ENCODE measurements at regions not wholly inside any gene's neighbourhood (a gene's known extent, or its start where the extent isn't known, plus 50 kb on each side); places are given as distances from the start of the nearest gene placed in this dataset.

- Histone ChIP-seq H3K9me3 (ENCODE audit: control insufficient read depth, insufficient read depth, low read length) (peaks cover 9% of the 10 kb centered on the region; the same call in 1 of the 2 replicates), H3K27ac (ENCODE audit: low read depth, low read length) (no peak overlapping the region), H3K4me1 (ENCODE audit: control insufficient read depth, low read length) (peaks cover 42% of the 10 kb centered on the region), H3K79me2 (ENCODE audit: control insufficient read depth, low read length) (no peaks in the 10 kb centered on the region), H3F3A (ENCODE audit: control insufficient read depth, insufficient read depth) (no peaks in the 10 kb centered on the region), H3K4me3 (ENCODE audit: low read length) (no peak overlapping the region), H3K27me3 (ENCODE audit: control insufficient read depth, low read length) (no peaks in the 10 kb centered on the region), H3K36me3 (ENCODE audit: control insufficient read depth, low read length) (no peaks in the 10 kb centered on the region), H3K4me2 (ENCODE audit: low read length) (no peak overlapping the region), H3K9me2 (replicated peaks; ENCODE audit: control insufficient read depth, low read length) (no peaks in the 10 kb centered on the region), H4K20me1 (ENCODE audit: control insufficient read depth, insufficient read depth, low read depth, low read length) (no peaks in the 10 kb centered on the region)
- no peak for TF ChIP-seq EZH2phosphoT487 (IDR thresholded peaks at IDR 0.05; ENCODE audit: borderline replicate concordance, low read length)
These were observed 144.8 kb upstream of the NDUFV2 start for GRCh38 chr18:8957731-8958130.

- Histone ChIP-seq H3K27ac (ENCODE audit: low read depth, low read length) (no peak overlapping the region), H3F3A (ENCODE audit: control insufficient read depth, insufficient read depth) (no peaks in the 10 kb centered on the region), H3K27me3 (ENCODE audit: control insufficient read depth, low read length) (no peaks in the 10 kb centered on the region), H3K79me2 (ENCODE audit: control insufficient read depth, low read length) (no peaks in the 10 kb centered on the region), H3K4me1 (ENCODE audit: control insufficient read depth, low read length) (peaks cover 45% of the 10 kb centered on the region), H3K9me2 (replicated peaks; ENCODE audit: control insufficient read depth, low read length) (no peaks in the 10 kb centered on the region), H4K20me1 (ENCODE audit: control insufficient read depth, insufficient read depth, low read depth, low read length) (no peaks in the 10 kb centered on the region), H3K4me3 (ENCODE audit: low read length) (no peak overlapping the region), H3K9me3 (ENCODE audit: control insufficient read depth, insufficient read depth, low read length) (peaks cover 1% of the 10 kb centered on the region; the same call in 1 of the 2 replicates), H3K4me2 (ENCODE audit: low read length) (no peak overlapping the region), H3K36me3 (ENCODE audit: control insufficient read depth, low read length) (no peaks in the 10 kb centered on the region)
- TF ChIP-seq EZH2phosphoT487 (IDR thresholded peaks at IDR 0.05; ENCODE audit: borderline replicate concordance, low read length) (no peak), CTCF (IDR thresholded peaks at IDR 0.05; ENCODE audit: low read depth, low read length, poor library complexity, severe bottlenecking) (no peak)
These were observed 143.8 kb upstream of the NDUFV2 start for GRCh38 chr18:8958660-8959059.

- TF ChIP-seq EZH2phosphoT487 (IDR thresholded peaks at IDR 0.05; ENCODE audit: borderline replicate concordance, low read length) (no peak), CTCF (IDR thresholded peaks at IDR 0.05; ENCODE audit: low read depth, low read length, poor library complexity, severe bottlenecking) (no peak)
- Histone ChIP-seq H3F3A (ENCODE audit: control insufficient read depth, insufficient read depth) (no peaks in the 10 kb centered on the region), H3K36me3 (ENCODE audit: control insufficient read depth, low read length) (no peaks in the 10 kb centered on the region), H4K20me1 (ENCODE audit: control insufficient read depth, insufficient read depth, low read depth, low read length) (no peaks in the 10 kb centered on the region), H3K4me2 (ENCODE audit: low read length) (no peak overlapping the region), H3K79me2 (ENCODE audit: control insufficient read depth, low read length) (no peaks in the 10 kb centered on the region), H3K4me3 (ENCODE audit: low read length) (no peak overlapping the region), H3K27ac (ENCODE audit: low read depth, low read length) (no peak overlapping the region), H3K27me3 (ENCODE audit: control insufficient read depth, low read length) (no peaks in the 10 kb centered on the region), H3K4me1 (ENCODE audit: control insufficient read depth, low read length) (peaks cover 37% of the 10 kb centered on the region), H3K9me2 (replicated peaks; ENCODE audit: control insufficient read depth, low read length) (no peaks in the 10 kb centered on the region), H3K9me3 (ENCODE audit: control insufficient read depth, insufficient read depth, low read length) (no peaks in the 10 kb centered on the region)
These were observed 142.9 kb upstream of the NDUFV2 start for GRCh38 chr18:8959551-8960135.

- no peaks in the 10 kb centered on the region for H3K27me3 ChIP-seq (ENCODE audit: control insufficient read depth, low read length)
- H3K79me2 ChIP-seq (ENCODE audit: control insufficient read depth, low read length) = no peaks in the 10 kb centered on the region
- H3K4me3 ChIP-seq (ENCODE audit: low read length) = no peak overlapping the region
- no peaks in the 10 kb centered on the region for H3K36me3 ChIP-seq (ENCODE audit: control insufficient read depth, low read length)
- no peak for TF ChIP-seq CTCF (IDR thresholded peaks at IDR 0.05; ENCODE audit: low read depth, low read length, poor library complexity, severe bottlenecking)
- no peak for TF ChIP-seq EZH2phosphoT487 (IDR thresholded peaks at IDR 0.05; ENCODE audit: borderline replicate concordance, low read length)
- H3K4me2 ChIP-seq (ENCODE audit: low read length) = no peak overlapping the region
- no peaks in the 10 kb centered on the region for H3K9me3 ChIP-seq (ENCODE audit: control insufficient read depth, insufficient read depth, low read length)
- H3K9me2 ChIP-seq (replicated peaks; ENCODE audit: control insufficient read depth, low read length) = no peaks in the 10 kb centered on the region
- H3K27ac ChIP-seq (ENCODE audit: low read depth, low read length) = no peak overlapping the region
- no peaks in the 10 kb centered on the region for H3F3A ChIP-seq (ENCODE audit: control insufficient read depth, insufficient read depth)
- no peaks in the 10 kb centered on the region for H4K20me1 ChIP-seq (ENCODE audit: control insufficient read depth, insufficient read depth, low read depth, low read length)
- peaks cover 33% of the 10 kb centered on the region for H3K4me1 ChIP-seq (ENCODE audit: control insufficient read depth, low read length)
These were observed 141.5 kb upstream of the NDUFV2 start for GRCh38 chr18:8960740-8961657.
